Activated naive CD8-positive, alpha-beta T cell treated with anti-CD3 and anti-CD28 coated beads, Interleukin-2, amount 50 U/mL, for 24 hours (primary cell): ENCODE measurements at regions not wholly inside any gene's neighbourhood (a gene's known extent, or its start where the extent isn't known, plus 50 kb on each side); places are given as distances from the start of the nearest gene placed in this dataset.

Experiments used
- ATAC-seq: fragments of 150-1000 bp; cut with Tn5 transposase; one replicate; pipeline ENCODE4 v1.10.0; 2021
- DNase-seq: peaks from one replicate; pipeline ENCODE4 v3.0.0; 2021
- H3K27ac Mint-ChIP-seq: one replicate; pipeline ENCODE4 v1.8.0; 2021; ENCODE audit warnings: mild to moderate bottlenecking, mixed read lengths
- H3K27me3 Mint-ChIP-seq: one replicate; pipeline ENCODE4 v1.8.0; 2021; ENCODE audit warnings: mixed read lengths
- H3K36me3 Mint-ChIP-seq: one replicate; pipeline ENCODE4 v1.8.0; 2021; ENCODE audit warnings: low read depth, mixed read lengths
- H3K4me1 Mint-ChIP-seq: one replicate; pipeline ENCODE4 v1.8.0; 2021; ENCODE audit warnings: mixed read lengths
- H3K4me3 Mint-ChIP-seq: one replicate; pipeline ENCODE4 v1.8.0; 2021; ENCODE audit warnings: mild to moderate bottlenecking, moderate library complexity, mixed read lengths
- H3K9me3 Mint-ChIP-seq: one replicate; pipeline ENCODE4 v1.8.0; 2021; ENCODE audit warnings: mixed read lengths

GRCh38 chr3:118472586-118472985, 562.1 kb downstream of the IGSF11 start:
- ATAC-seq (no peak), DNase-seq (no peak)
- Mint-ChIP-seq H3K4me1 (no peaks in the 10 kb centered on the region), H3K9me3 (peaks cover 5% of the 10 kb centered on the region), H3K27me3 (no peaks in the 10 kb centered on the region), H3K4me3 (no peak overlapping the region), H3K36me3 (no peaks in the 10 kb centered on the region), H3K27ac (no peak overlapping the region)

DNA sequence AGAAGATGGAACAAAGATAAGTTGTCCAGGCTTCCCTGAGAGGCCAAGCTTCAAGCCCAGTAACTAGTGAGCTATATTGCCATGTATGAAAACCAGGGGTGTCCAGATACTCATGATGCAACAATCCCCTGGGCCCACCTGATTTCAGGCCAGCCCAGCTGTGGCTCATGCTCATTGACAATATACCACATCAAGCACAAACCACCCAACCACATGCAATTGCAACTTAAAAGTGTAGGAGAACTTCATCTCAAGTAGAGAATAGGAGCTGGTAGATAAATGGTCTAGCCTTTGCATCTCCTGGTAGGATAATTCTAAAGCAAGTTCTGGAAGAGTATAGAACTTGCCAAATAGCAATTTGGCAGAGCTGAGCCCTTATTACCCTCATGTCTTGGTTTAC, 561.3 kb downstream of the IGSF11 start:
- DNase-seq (no peak), ATAC-seq (no peak)
- Mint-ChIP-seq H3K36me3 (no peaks in the 10 kb centered on the region), H3K4me3 (no peak overlapping the region), H3K4me1 (no peaks in the 10 kb centered on the region), H3K9me3 (peaks cover 5% of the 10 kb centered on the region), H3K27ac (no peak overlapping the region), H3K27me3 (no peaks in the 10 kb centered on the region)

- ATAC-seq (no peak), DNase-seq (no peak)
- H3K27ac Mint-ChIP-seq: no peak overlapping the region
- H3K9me3 Mint-ChIP-seq: peaks cover 5% of the 10 kb centered on the region
- H3K4me3 Mint-ChIP-seq: no peak overlapping the region
- H3K4me1 Mint-ChIP-seq: no peaks in the 10 kb centered on the region
- H3K36me3 Mint-ChIP-seq: no peaks in the 10 kb centered on the region
- H3K27me3 Mint-ChIP-seq: no peaks in the 10 kb centered on the region
Observed at GRCh38 chr3:118476885-118477618, 557.6 kb downstream of the IGSF11 start.

DNA sequence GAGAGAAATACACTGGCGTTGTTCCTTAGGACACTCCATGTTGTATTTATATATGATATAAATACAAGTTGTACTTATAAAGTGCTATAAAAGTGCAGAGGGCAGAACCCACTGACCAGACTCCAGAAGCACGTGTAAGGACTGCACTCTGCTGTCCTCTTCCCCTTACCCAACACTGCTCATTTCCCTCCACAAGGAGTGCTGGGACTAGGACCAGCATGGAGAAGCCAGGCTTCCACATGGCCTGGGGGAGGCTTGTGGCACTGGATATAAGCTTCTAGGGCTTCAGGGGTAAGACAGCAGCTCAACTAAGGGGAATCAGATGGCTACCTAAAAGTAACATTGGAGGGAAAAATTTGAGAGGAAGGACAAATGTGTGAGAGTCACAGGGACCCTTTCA, 556.9 kb downstream of the IGSF11 start:
- DNase-seq (no peak), ATAC-seq (no peak)
- H3K4me1 Mint-ChIP-seq: no peaks in the 10 kb centered on the region
- no peaks in the 10 kb centered on the region for H3K36me3 Mint-ChIP-seq
- peaks cover 5% of the 10 kb centered on the region for H3K9me3 Mint-ChIP-seq
- H3K27me3 Mint-ChIP-seq: no peaks in the 10 kb centered on the region
- H3K4me3 Mint-ChIP-seq: no peak overlapping the region
- H3K27ac Mint-ChIP-seq: no peak overlapping the region

- no peak overlapping the region for H3K27ac Mint-ChIP-seq
- H3K4me1 Mint-ChIP-seq: no peaks in the 10 kb centered on the region
- DNase-seq: no peak
- peaks cover 3% of the 10 kb centered on the region for H3K9me3 Mint-ChIP-seq
- no peak overlapping the region for H3K4me3 Mint-ChIP-seq
- H3K27me3 Mint-ChIP-seq: no peaks in the 10 kb centered on the region
- no peak for ATAC-seq
- H3K36me3 Mint-ChIP-seq: no peaks in the 10 kb centered on the region
Observed at GRCh38 chr3:118478706-118479276, 555.9 kb downstream of the IGSF11 start.

DNA sequence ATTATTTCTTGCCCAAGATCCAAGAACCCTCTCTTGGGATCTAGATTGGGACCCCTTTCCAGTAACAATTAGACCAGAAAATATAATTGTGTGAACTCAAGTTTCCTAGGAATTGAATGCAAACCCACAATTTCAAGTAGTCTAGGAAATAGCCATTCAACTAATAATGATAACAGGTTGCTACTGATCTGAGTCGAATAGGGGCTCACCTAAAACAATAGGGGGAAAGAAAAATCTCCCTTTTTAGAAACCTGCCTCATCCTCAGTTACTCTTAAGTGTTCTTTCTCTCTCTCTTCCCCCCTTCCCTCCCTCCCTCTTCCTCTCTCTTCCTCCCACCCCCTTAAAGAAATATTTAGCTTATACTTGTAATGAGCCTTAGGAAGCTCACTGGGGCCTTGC, 555.3 kb downstream of the IGSF11 start:
- ATAC-seq: no peak
- Mint-ChIP-seq H3K4me3 (no peak overlapping the region), H3K9me3 (no peaks in the 10 kb centered on the region), H3K36me3 (no peaks in the 10 kb centered on the region), H3K27ac (no peak overlapping the region), H3K27me3 (no peaks in the 10 kb centered on the region), H3K4me1 (no peaks in the 10 kb centered on the region)
- no peak for DNase-seq

DNA sequence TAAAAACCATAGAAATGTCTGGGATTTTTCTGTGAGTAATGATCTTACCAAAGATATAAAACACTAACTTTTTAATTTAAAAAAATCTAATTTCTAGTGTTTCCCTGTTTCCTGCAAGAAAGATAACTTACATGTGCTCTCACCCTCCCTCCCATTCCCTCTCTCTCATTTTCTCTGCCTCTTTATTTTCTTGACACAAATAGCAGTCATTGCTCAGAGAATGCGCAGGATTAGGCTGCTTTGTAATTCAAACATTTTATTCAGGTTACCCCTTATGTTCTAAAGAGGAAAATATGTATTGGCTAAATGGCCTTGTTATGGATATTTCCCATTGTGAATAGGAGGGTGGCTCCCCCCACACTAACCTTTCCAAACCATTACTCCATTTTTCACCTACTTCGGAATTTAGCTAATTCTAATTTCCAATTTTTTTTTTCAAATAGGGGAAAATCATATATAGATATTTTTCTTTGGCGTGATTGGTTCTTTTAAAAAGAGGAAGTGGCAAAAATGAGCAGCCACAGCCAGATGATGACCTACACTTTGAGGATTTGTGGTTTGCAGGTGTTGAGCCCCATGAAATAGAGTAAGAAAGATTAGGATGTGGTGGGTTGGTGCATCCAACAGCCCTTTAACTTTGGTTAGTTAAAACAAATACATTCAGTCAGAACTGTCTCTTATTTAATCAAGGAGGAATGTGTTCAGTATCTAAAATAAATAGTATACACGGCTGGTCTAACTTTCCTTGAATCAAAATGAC, 554.4 kb downstream of the IGSF11 start:
- H3K36me3 Mint-ChIP-seq: no peaks in the 10 kb centered on the region
- H3K27ac Mint-ChIP-seq: no peak overlapping the region
- H3K27me3 Mint-ChIP-seq: no peaks in the 10 kb centered on the region
- H3K4me3 Mint-ChIP-seq: no peak overlapping the region
- no peaks in the 10 kb centered on the region for H3K9me3 Mint-ChIP-seq
- ATAC-seq (no peak), DNase-seq (no peak)
- no peaks in the 10 kb centered on the region for H3K4me1 Mint-ChIP-seq

GRCh38 chr3:118485693-118486092, 549.0 kb downstream of the IGSF11 start:
- no peaks in the 10 kb centered on the region for H3K36me3 Mint-ChIP-seq
- H3K9me3 Mint-ChIP-seq: peaks cover 4% of the 10 kb centered on the region
- no peaks in the 10 kb centered on the region for H3K4me1 Mint-ChIP-seq
- H3K4me3 Mint-ChIP-seq: no peak overlapping the region
- ATAC-seq (no peak), DNase-seq (no peak)
- H3K27ac Mint-ChIP-seq: no peak overlapping the region
- no peaks in the 10 kb centered on the region for H3K27me3 Mint-ChIP-seq

DNA sequence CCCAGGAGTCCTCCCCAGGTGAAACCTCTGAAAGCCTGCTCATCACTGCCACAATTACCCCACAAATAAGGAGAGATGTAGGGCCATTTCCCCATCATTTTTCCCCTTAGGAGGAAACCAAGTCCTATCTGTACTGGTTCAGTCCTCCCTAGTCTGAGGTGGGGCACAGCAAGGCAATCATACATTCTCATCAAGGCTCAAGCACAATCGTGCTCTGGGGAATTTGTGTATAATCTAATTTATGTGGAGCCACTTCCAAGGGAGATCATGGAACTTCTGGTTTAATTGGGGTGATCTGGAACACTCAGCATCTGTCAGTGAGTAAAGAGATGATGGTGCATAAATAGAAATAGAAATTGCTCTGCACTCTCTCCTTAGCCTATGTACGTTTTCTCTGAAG, 546.9 kb downstream of the IGSF11 start:
- H3K27me3 Mint-ChIP-seq: no peaks in the 10 kb centered on the region
- H3K4me1 Mint-ChIP-seq: no peaks in the 10 kb centered on the region
- no peak for ATAC-seq
- H3K4me3 Mint-ChIP-seq: no peak overlapping the region
- H3K36me3 Mint-ChIP-seq: no peaks in the 10 kb centered on the region
- peaks cover 4% of the 10 kb centered on the region for H3K9me3 Mint-ChIP-seq
- DNase-seq: no peak
- no peak overlapping the region for H3K27ac Mint-ChIP-seq

GRCh38 chr3:118488732-118489131, 545.9 kb downstream of the IGSF11 start:
- Mint-ChIP-seq H3K36me3 (no peaks in the 10 kb centered on the region), H3K27me3 (no peaks in the 10 kb centered on the region), H3K27ac (no peak overlapping the region), H3K9me3 (peaks cover 4% of the 10 kb centered on the region), H3K4me3 (no peak overlapping the region), H3K4me1 (no peaks in the 10 kb centered on the region)
- DNase-seq (no peak), ATAC-seq (no peak)

- Mint-ChIP-seq H3K9me3 (no peaks in the 10 kb centered on the region), H3K4me1 (no peaks in the 10 kb centered on the region), H3K36me3 (no peaks in the 10 kb centered on the region), H3K4me3 (no peak overlapping the region), H3K27ac (no peak overlapping the region), H3K27me3 (no peaks in the 10 kb centered on the region)
- ATAC-seq (no peak), DNase-seq (no peak)
Observed at GRCh38 chr3:118495206-118495605, 539.4 kb downstream of the IGSF11 start.

- no peak for DNase-seq
- Mint-ChIP-seq H3K27ac (no peak overlapping the region), H3K4me1 (no peaks in the 10 kb centered on the region), H3K9me3 (no peaks in the 10 kb centered on the region), H3K36me3 (no peaks in the 10 kb centered on the region), H3K27me3 (no peaks in the 10 kb centered on the region), H3K4me3 (no peak overlapping the region)
- no peak for ATAC-seq
Observed at GRCh38 chr3:118497274-118497673, 537.4 kb downstream of the IGSF11 start.

- Mint-ChIP-seq H3K4me1 (no peaks in the 10 kb centered on the region), H3K36me3 (no peaks in the 10 kb centered on the region), H3K4me3 (no peak overlapping the region), H3K27me3 (no peaks in the 10 kb centered on the region), H3K9me3 (no peaks in the 10 kb centered on the region), H3K27ac (no peak overlapping the region)
- ATAC-seq: no peak
- DNase-seq: no peak
Observed at GRCh38 chr3:118501152-118501551, 533.5 kb downstream of the IGSF11 start.

GRCh38 chr3:118504906-118505305, 529.7 kb downstream of the IGSF11 start:
- no peak for ATAC-seq
- H3K27ac Mint-ChIP-seq: no peak overlapping the region
- H3K27me3 Mint-ChIP-seq: no peaks in the 10 kb centered on the region
- no peak overlapping the region for H3K4me3 Mint-ChIP-seq
- no peak for DNase-seq
- no peaks in the 10 kb centered on the region for H3K36me3 Mint-ChIP-seq
- no peaks in the 10 kb centered on the region for H3K4me1 Mint-ChIP-seq
- H3K9me3 Mint-ChIP-seq: no peaks in the 10 kb centered on the region

GRCh38 chr3:118505784-118506183, 528.9 kb downstream of the IGSF11 start:
- Mint-ChIP-seq H3K27me3 (no peaks in the 10 kb centered on the region), H3K4me1 (no peaks in the 10 kb centered on the region), H3K36me3 (no peaks in the 10 kb centered on the region), H3K27ac (no peak overlapping the region), H3K9me3 (no peaks in the 10 kb centered on the region), H3K4me3 (no peak overlapping the region)
- no peak for DNase-seq
- no peak for ATAC-seq
